ENCODE measurements at regions not wholly inside any gene's neighbourhood (a gene's known extent, or its start where the extent isn't known, plus 50 kb on each side); places are given as distances from the start of the nearest gene placed in this dataset.

DNA sequence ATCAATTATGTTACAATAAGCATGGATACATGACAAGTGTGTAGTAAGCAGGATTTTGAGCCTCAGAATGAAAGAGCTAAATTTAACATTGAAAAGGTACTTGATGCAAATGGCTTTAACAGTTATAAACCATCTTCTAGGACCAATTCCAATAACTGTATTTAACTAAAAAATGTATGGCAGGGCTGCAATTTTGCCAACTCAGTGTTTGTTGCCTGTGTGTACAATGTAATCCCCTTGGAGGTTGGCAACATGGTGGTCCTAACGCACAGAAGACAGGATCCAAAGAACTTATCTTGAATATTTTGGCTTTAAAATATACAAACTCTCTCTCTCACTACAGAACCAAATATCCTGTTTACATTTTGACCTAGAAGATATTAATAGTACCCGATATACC, 2314.1 kb downstream of the LRRC4C start:
- Histone ChIP-seq H3K4me3 (ENCODE audit: extremely low read depth, insufficient read depth, low read length, poor library complexity, severe bottlenecking) (no peak overlapping the region), H3K4me1 (ENCODE audit: control insufficient read depth, insufficient read depth, low read length, poor library complexity, severe bottlenecking) (no peaks in the 10 kb centered on the region), H3K9me3 (ENCODE audit: control insufficient read depth, low read length) (no peaks in the 10 kb centered on the region), H3K36me3 (ENCODE audit: control insufficient read depth, insufficient read depth, low read length) (no peaks in the 10 kb centered on the region), H3K27ac (ENCODE audit: low read depth, low read length, severe bottlenecking) (no peak overlapping the region)
- no CpG with 5 or more reads among the region's 2 CpGs for WGBS, 2 experiments (ENCODE audit: insufficient coverage in 2 of 2)

- Histone ChIP-seq H3K9me3 (ENCODE audit: control insufficient read depth, low read length) (no peaks in the 10 kb centered on the region), H3K36me3 (ENCODE audit: control insufficient read depth, insufficient read depth, low read length) (no peaks in the 10 kb centered on the region), H3K4me1 (ENCODE audit: control insufficient read depth, insufficient read depth, low read length, poor library complexity, severe bottlenecking) (no peaks in the 10 kb centered on the region), H3K4me3 (ENCODE audit: extremely low read depth, insufficient read depth, low read length, poor library complexity, severe bottlenecking) (no peak overlapping the region), H3K27ac (ENCODE audit: low read depth, low read length, severe bottlenecking) (no peak overlapping the region)
- WGBS, 2 experiments (ENCODE audit: insufficient coverage in 2 of 2) = 80 to 88% methylated on average over 1 of the region's 3 CpGs
These were observed 2314.9 kb downstream of the LRRC4C start for GRCh38 chr11:39144351-39145130.

- H3K4me1 ChIP-seq (ENCODE audit: control insufficient read depth, insufficient read depth, low read length, poor library complexity, severe bottlenecking) = no peaks in the 10 kb centered on the region
- no peaks in the 10 kb centered on the region for H3K36me3 ChIP-seq (ENCODE audit: control insufficient read depth, insufficient read depth, low read length)
- no CpG with 5 or more reads among the region's 3 CpGs for WGBS, 2 experiments (ENCODE audit: insufficient coverage in 2 of 2)
- H3K9me3 ChIP-seq (ENCODE audit: control insufficient read depth, low read length) = no peaks in the 10 kb centered on the region
- no peak overlapping the region for H3K27ac ChIP-seq (ENCODE audit: low read depth, low read length, severe bottlenecking)
- H3K4me3 ChIP-seq (ENCODE audit: extremely low read depth, insufficient read depth, low read length, poor library complexity, severe bottlenecking) = no peak overlapping the region
These were observed 2319.9 kb downstream of the LRRC4C start for GRCh38 chr11:39139581-39139980.

GRCh38 chr11:39120890-39121289, 2338.6 kb downstream of the LRRC4C start:
- H3K27ac ChIP-seq (ENCODE audit: low read depth, low read length, severe bottlenecking) = no peak overlapping the region
- no peaks in the 10 kb centered on the region for H3K36me3 ChIP-seq (ENCODE audit: control insufficient read depth, insufficient read depth, low read length)
- 86 to 93% methylated on average over 3 to 4 of the region's 5 CpGs for WGBS, 2 experiments (ENCODE audit: insufficient coverage in 2 of 2)
- H3K4me3 ChIP-seq (ENCODE audit: extremely low read depth, insufficient read depth, low read length, poor library complexity, severe bottlenecking) = no peak overlapping the region
- no peaks in the 10 kb centered on the region for H3K4me1 ChIP-seq (ENCODE audit: control insufficient read depth, insufficient read depth, low read length, poor library complexity, severe bottlenecking)
- H3K9me3 ChIP-seq (ENCODE audit: control insufficient read depth, low read length) = no peaks in the 10 kb centered on the region

GRCh38 chr11:39113606-39114005, 2345.8 kb downstream of the LRRC4C start:
- Histone ChIP-seq H3K27ac (ENCODE audit: low read depth, low read length, severe bottlenecking) (no peak overlapping the region), H3K4me3 (ENCODE audit: extremely low read depth, insufficient read depth, low read length, poor library complexity, severe bottlenecking) (no peak overlapping the region), H3K4me1 (ENCODE audit: control insufficient read depth, insufficient read depth, low read length, poor library complexity, severe bottlenecking) (no peaks in the 10 kb centered on the region), H3K9me3 (ENCODE audit: control insufficient read depth, low read length) (no peaks in the 10 kb centered on the region), H3K36me3 (ENCODE audit: control insufficient read depth, insufficient read depth, low read length) (no peaks in the 10 kb centered on the region)

- no peak overlapping the region for H3K4me3 ChIP-seq (ENCODE audit: extremely low read depth, insufficient read depth, low read length, poor library complexity, severe bottlenecking)
- 80 to 100% methylated on average over 1 of the region's 2 CpGs for WGBS, 2 experiments (ENCODE audit: insufficient coverage in 2 of 2)
- H3K36me3 ChIP-seq (ENCODE audit: control insufficient read depth, insufficient read depth, low read length) = no peaks in the 10 kb centered on the region
- no peak overlapping the region for H3K27ac ChIP-seq (ENCODE audit: low read depth, low read length, severe bottlenecking)
- peaks cover 4% of the 10 kb centered on the region for H3K9me3 ChIP-seq (ENCODE audit: control insufficient read depth, low read length)
- H3K4me1 ChIP-seq (ENCODE audit: control insufficient read depth, insufficient read depth, low read length, poor library complexity, severe bottlenecking) = no peaks in the 10 kb centered on the region
These were observed 2357.2 kb downstream of the LRRC4C start for GRCh38 chr11:39102236-39102635.

DNA sequence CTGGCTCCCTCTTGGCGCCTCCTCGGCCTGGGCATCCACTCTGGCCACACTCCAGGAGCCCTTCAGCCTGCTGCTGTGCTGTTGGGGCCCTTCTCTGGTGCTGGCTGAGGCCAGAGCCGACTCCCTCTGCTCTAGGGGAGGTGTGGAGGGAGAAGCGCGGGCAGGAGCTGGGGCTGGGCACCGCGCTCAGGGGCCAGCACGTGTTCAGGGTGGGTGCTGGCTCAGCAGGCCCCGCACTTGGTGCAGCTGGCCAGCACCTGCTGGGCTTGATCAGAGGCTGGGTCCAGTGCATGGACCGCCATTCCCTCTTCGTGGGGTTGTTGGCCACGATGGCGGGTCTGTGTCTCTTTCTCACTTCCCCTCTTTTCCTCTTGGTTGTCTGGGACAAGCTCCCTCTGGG, 2381.0 kb downstream of the LRRC4C start:
- H3K4me1 ChIP-seq (ENCODE audit: control insufficient read depth, insufficient read depth, low read length, poor library complexity, severe bottlenecking) = no peaks in the 10 kb centered on the region
- WGBS, 2 experiments (ENCODE audit: insufficient coverage in 2 of 2) = 92 to 95% methylated on average over 7 to 10 of the region's 13 CpGs
- H3K36me3 ChIP-seq (ENCODE audit: control insufficient read depth, insufficient read depth, low read length) = no peaks in the 10 kb centered on the region
- H3K27ac ChIP-seq (ENCODE audit: low read depth, low read length, severe bottlenecking) = no peak overlapping the region
- H3K9me3 ChIP-seq (ENCODE audit: control insufficient read depth, low read length) = no peaks in the 10 kb centered on the region
- no peak overlapping the region for H3K4me3 ChIP-seq (ENCODE audit: extremely low read depth, insufficient read depth, low read length, poor library complexity, severe bottlenecking)

GRCh38 chr11:39037611-39038010, 2421.8 kb downstream of the LRRC4C start:
- H3K27ac ChIP-seq (ENCODE audit: low read depth, low read length, severe bottlenecking) = no peak overlapping the region
- no peak overlapping the region for H3K4me3 ChIP-seq (ENCODE audit: extremely low read depth, insufficient read depth, low read length, poor library complexity, severe bottlenecking)
- H3K9me3 ChIP-seq (ENCODE audit: control insufficient read depth, low read length) = no peaks in the 10 kb centered on the region
- H3K4me1 ChIP-seq (ENCODE audit: control insufficient read depth, insufficient read depth, low read length, poor library complexity, severe bottlenecking) = no peaks in the 10 kb centered on the region
- H3K36me3 ChIP-seq (ENCODE audit: control insufficient read depth, insufficient read depth, low read length) = no peaks in the 10 kb centered on the region

- H3K36me3 ChIP-seq (ENCODE audit: control insufficient read depth, insufficient read depth, low read length) = no peaks in the 10 kb centered on the region
- H3K9me3 ChIP-seq (ENCODE audit: control insufficient read depth, low read length) = no peaks in the 10 kb centered on the region
- no CpG with 5 or more reads among the region's 1 CpG for WGBS, 2 experiments (ENCODE audit: insufficient coverage in 2 of 2)
- no peak overlapping the region for H3K27ac ChIP-seq (ENCODE audit: low read depth, low read length, severe bottlenecking)
- H3K4me3 ChIP-seq (ENCODE audit: extremely low read depth, insufficient read depth, low read length, poor library complexity, severe bottlenecking) = no peak overlapping the region
- no peaks in the 10 kb centered on the region for H3K4me1 ChIP-seq (ENCODE audit: control insufficient read depth, insufficient read depth, low read length, poor library complexity, severe bottlenecking)
These were observed 2423.4 kb downstream of the LRRC4C start for GRCh38 chr11:39036021-39036420.

- no peak overlapping the region for H3K4me3 ChIP-seq (ENCODE audit: extremely low read depth, insufficient read depth, low read length, poor library complexity, severe bottlenecking)
These were observed 2423.5 kb upstream of the RAG2 start for GRCh38 chr11:39021539-39021938.

DNA sequence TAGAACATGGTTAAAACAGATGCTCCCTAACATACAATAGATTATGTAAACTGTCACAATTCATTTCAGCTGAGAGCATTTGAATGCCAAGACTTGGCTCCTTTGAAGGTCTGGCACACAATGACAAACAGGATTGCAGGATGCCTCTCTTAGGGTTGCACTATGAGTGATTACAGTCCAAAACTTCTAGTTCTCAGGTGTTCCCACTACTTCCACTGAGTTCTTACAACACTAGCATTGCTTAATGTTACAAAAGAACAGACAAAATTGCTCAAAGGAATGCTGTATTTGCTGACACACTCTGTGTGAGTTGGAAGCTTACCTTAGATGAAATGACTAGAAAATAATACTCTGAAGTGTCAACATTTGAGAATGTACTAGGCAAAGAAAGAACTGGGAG, 2413.8 kb upstream of the RAG2 start:
- H3K4me1 ChIP-seq (ENCODE audit: control insufficient read depth, insufficient read depth, low read length, poor library complexity, severe bottlenecking) = no peaks in the 10 kb centered on the region
- H3K9me3 ChIP-seq (ENCODE audit: control insufficient read depth, low read length) = no peaks in the 10 kb centered on the region
- no peak overlapping the region for H3K27ac ChIP-seq (ENCODE audit: low read depth, low read length, severe bottlenecking)
- H3K4me3 ChIP-seq (ENCODE audit: extremely low read depth, insufficient read depth, low read length, poor library complexity, severe bottlenecking) = no peak overlapping the region
- H3K36me3 ChIP-seq (ENCODE audit: control insufficient read depth, insufficient read depth, low read length) = no peaks in the 10 kb centered on the region

More at GRCh38 chr11:39021539-39021938, 2423.5 kb upstream of the RAG2 start:
- no peaks in the 10 kb centered on the region for H3K9me3 ChIP-seq (ENCODE audit: control insufficient read depth, low read length)
- no peak overlapping the region for H3K27ac ChIP-seq (ENCODE audit: low read depth, low read length, severe bottlenecking)
- H3K4me1 ChIP-seq (ENCODE audit: control insufficient read depth, insufficient read depth, low read length, poor library complexity, severe bottlenecking) = no peaks in the 10 kb centered on the region
- WGBS, 2 experiments (ENCODE audit: insufficient coverage in 2 of 2) = 94% methylated on average over 2 to 3 of the region's 5 CpGs
- no peaks in the 10 kb centered on the region for H3K36me3 ChIP-seq (ENCODE audit: control insufficient read depth, insufficient read depth, low read length)
